Retinal pigment epithelial cell (primary cell): ENCODE measurements at regions not wholly inside any gene's neighbourhood (a gene's known extent, or its start where the extent isn't known, plus 50 kb on each side); places are given as distances from the start of the nearest gene placed in this dataset.

Experiments
- DNase-seq: peaks from one replicate; pipeline ENCODE4 v3.0.0-alpha.2; 2010; ENCODE audit warnings: low read depth
- H3K4me3 ChIP-seq: 2 replicates; pipeline ENCODE4 v1.5.1; 2011; ENCODE audit warnings: mild to moderate bottlenecking, low read length, control low read depth, moderate library complexity
- TF ChIP-seq, protein P1 (sequence below): conservative IDR thresholded peaks from 2 replicates; pipeline ENCODE4 v1.5.1; 2011; ENCODE audit warnings: low read depth, low read length, control low read depth, inconsistent platforms

DNA sequence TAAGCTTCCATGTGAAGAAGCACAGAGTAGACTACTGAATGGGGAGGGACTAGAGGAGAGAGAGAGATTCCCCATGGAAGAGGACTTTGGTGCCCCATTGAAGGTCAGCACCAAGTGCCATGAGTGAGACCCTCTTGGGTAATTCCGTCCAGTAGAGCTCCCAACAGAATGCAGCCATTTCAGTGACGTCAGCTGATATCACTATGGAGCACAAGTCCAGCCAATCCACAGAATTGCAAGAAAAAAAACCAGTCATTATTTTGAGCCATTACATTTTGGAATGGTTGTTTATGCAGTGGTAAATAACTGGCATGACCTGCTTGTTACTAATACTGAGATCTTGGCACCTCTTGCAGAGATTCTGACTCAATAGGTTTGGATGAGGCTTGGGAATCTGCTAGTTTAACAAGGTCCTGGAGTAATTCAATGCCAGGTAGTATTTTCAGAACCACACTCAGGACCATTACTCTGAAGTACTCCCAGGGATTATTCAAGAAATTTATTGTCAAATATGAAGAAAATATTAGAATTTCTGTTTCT lies 52.6 kb upstream of the SP8 start:
- H3K4me3 ChIP-seq: no peak overlapping the region
- TF ChIP-seq, protein P1, sequence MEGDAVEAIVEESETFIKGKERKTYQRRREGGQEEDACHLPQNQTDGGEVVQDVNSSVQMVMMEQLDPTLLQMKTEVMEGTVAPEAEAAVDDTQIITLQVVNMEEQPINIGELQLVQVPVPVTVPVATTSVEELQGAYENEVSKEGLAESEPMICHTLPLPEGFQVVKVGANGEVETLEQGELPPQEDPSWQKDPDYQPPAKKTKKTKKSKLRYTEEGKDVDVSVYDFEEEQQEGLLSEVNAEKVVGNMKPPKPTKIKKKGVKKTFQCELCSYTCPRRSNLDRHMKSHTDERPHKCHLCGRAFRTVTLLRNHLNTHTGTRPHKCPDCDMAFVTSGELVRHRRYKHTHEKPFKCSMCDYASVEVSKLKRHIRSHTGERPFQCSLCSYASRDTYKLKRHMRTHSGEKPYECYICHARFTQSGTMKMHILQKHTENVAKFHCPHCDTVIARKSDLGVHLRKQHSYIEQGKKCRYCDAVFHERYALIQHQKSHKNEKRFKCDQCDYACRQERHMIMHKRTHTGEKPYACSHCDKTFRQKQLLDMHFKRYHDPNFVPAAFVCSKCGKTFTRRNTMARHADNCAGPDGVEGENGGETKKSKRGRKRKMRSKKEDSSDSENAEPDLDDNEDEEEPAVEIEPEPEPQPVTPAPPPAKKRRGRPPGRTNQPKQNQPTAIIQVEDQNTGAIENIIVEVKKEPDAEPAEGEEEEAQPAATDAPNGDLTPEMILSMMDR: no peak
- no peak for DNase-seq

DNA sequence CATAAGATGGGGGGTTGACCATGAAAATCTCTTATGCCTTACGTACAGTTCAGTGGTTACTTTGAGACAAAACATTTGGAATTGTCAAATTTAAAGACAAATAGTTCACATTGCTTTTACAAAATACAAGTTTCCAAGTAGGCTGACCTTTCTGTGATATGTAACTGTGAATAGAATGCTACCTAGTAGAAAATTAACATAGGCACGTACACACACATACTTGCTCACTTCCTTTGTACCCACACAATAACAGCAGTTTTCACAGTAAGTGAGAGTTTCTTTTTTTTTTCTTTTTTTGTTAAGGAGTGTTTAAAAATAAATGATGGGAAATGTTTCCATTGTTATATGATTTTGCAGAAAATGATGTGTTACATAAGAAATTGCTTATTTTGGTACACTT lies 53.3 kb upstream of the SP8 start:
- H3K4me3 ChIP-seq: no peak overlapping the region
- TF ChIP-seq, protein P1: no peak
- DNase-seq: no peak

DNA sequence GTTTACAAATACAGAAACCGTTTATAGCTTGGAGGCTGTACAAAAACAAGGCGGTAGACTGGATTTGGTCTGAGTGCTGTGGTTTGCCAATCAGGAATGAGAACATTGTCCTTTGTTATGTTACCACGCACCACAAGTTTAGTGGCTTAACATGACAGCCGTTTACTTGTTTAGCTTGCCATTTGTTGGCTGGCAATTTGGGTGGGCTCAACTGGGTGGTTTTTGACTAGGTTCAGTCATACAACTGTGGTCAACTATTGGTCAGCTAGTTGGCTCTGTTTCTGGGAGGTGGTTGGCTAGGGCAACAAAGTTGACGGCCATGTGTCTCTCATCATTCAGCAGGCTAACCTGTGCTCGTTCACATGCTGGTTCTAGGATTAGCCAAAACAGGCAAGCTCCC lies 60.1 kb upstream of the SP8 start:
- no peak for DNase-seq
- H3K4me3 ChIP-seq: no peak overlapping the region
- TF ChIP-seq, protein P1: no peak

DNA sequence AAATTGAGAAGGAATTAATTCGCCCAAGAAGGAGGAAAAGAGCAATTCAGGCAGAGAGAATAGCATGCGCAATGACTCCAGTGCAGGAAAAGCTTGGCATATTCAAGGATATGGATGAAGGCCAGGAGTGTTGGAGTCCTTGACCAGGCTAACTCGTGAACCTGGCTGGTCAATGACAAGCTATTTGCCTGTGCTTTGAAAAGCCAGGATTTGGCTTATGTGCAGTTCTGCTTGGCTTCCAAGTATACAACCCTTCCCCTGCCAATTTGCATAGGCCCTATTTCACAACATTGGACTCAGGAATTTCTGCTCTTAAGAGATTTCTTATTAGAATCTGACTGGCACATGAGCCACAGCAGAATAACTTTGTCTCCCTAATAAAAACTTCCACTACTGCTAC lies 72.3 kb upstream of the SP8 start:
- TF ChIP-seq, protein P1: no peak

DNA sequence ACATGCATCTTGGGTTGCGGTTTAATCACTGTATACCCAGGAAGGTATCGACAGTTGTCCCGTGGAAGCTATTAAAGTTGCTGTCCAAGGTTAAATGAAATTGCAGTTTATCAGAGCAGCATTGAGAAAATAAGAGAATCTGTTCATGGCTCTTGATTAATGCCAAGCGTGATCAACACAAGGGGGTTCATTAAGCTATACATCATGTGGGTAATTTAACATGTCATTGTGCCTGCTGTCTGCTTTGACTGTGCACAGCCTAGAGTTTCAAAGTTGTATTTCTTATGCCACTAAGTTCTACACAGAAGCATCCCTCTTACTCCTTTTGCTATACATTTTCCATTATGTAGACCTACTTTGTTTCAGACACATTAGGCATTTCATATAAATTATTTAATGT lies 74.8 kb upstream of the SP8 start:
- TF ChIP-seq, protein P1: no peak
- no peak overlapping the region for H3K4me3 ChIP-seq
- no peak for DNase-seq

More for the DNA sequence above, 72.3 kb upstream of the SP8 start:
- DNase-seq: no peak
- no peak overlapping the region for H3K4me3 ChIP-seq

DNA sequence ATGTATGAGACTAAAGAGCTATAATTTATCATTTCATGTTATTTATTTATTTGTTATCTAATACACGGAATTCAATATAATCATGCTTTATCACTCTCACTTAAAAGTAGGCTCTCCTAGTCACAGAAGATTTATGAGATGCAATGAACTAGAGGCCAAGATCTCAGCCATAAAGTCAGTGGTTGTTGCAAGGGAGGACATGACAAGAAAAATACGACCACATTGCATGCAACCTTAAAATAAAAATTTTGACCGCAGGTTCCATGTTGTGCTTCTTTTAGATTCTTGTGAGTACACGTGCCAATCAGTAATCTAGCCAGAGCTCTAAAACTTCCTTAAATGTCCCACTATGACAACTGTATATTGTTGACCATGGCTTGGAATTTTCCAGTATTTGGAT lies 75.9 kb upstream of the SP8 start:
- TF ChIP-seq, protein P1: no peak
- no peak overlapping the region for H3K4me3 ChIP-seq
- no peak for DNase-seq

DNA sequence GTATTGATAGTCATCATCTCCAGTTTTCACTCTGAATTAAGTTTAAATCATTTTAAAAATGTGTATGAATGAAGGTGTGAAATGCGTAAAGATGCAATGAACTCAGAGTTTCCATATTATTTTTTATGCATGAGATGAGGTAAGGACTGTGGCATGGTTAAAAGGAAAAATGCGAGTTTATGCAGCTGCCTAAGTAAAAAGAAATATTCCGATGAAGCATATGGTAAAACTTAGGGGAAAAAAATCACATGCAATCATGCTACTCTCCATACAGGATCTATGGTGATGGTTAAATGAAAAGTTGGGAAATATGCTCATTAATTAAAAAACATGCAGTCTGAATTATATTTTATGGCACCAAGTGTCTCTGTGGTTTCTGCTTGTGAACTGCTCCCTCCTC lies 77.5 kb upstream of the SP8 start:
- no peak overlapping the region for H3K4me3 ChIP-seq
- TF ChIP-seq, protein P1: no peak
- no peak for DNase-seq
